ENCODE measurements at regions not wholly inside any gene's neighbourhood (a gene's known extent, or its start where the extent isn't known, plus 50 kb on each side); places are given as distances from the start of the nearest gene placed in this dataset.

DNA sequence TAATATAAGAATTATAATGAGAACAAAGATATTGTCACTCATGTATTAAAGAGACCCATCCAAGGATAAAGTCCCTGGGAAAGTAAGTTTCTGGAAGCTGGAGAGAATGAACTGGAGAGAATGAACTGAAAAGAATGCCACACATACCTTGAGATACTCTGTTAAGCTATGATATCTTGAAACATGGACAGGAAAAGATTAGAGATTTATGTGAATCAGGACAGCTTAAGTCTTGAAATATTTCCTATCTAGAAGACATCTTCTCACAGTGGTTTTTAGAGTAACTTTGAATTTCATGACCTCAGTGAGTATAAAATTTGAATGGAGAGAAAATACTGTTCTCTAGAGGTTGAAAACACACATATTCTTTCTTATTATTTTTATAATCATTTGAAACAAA is 201.3 kb upstream of the HMCN1 start:
- Histone ChIP-seq H2BK120ac (ENCODE audit: low read depth, low read length, poor library complexity, severe bottlenecking) (no peak overlapping the region), H3K79me2 (ENCODE audit: insufficient read depth, low read length) (no peaks in the 10 kb centered on the region), H3K27ac (ENCODE audit: insufficient read length, low read depth, low read length) (no peak overlapping the region), H4K8ac (replicated peaks; ENCODE audit: insufficient read length, low read depth, low read length) (no peak overlapping the region), H2AFZ (ENCODE audit: low read length) (no peak overlapping the region), H4K91ac (ENCODE audit: insufficient read length, low read depth, low read length) (no peak overlapping the region), H4K5ac (ENCODE audit: insufficient read length, low read depth, low read length) (no peak overlapping the region), H3K27me3 (ENCODE audit: insufficient read depth, low read length) (no peaks in the 10 kb centered on the region), H2BK12ac (ENCODE audit: insufficient read length, low read depth, low read length) (no peak overlapping the region), H3K9ac (ENCODE audit: extremely low read depth, insufficient read length, low read length) (no peak overlapping the region), H3K56ac (ENCODE audit: insufficient read length, low read depth, low read length) (no peak overlapping the region), H3K4ac (ENCODE audit: low read depth, low read length) (no peak overlapping the region), H3K4me2 (ENCODE audit: insufficient read depth, insufficient read length, low read length) (no peak overlapping the region), H4K20me1 (ENCODE audit: control insufficient read depth, insufficient read depth, insufficient read length) (no peaks in the 10 kb centered on the region), H3K23me2 (ENCODE audit: insufficient read length, low read depth, low read length, poor library complexity, severe bottlenecking) (no peaks in the 10 kb centered on the region), H2BK15ac (ENCODE audit: low read depth, low read length) (no peak overlapping the region), H3T11ph (ENCODE audit: low read length) (no peak overlapping the region), H2BK5ac (ENCODE audit: insufficient read length, low read length) (no peak overlapping the region), H3K23ac (ENCODE audit: insufficient read length, low read depth, low read length) (no peak overlapping the region), H3K9me3 (ENCODE audit: control insufficient read depth, low read depth, low read length) (no peaks in the 10 kb centered on the region), H3K4me1 (ENCODE audit: insufficient read depth, low read length) (peaks cover 17% of the 10 kb centered on the region), H3K79me1 (ENCODE audit: insufficient read depth, low read depth, low read length, poor library complexity, severe bottlenecking) (no peaks in the 10 kb centered on the region), H3K18ac (ENCODE audit: insufficient read length, low read depth, low read length) (no peak overlapping the region), H2AK5ac (ENCODE audit: insufficient read length, low read length) (no peak overlapping the region), H2BK20ac (ENCODE audit: low read depth, low read length, poor library complexity, severe bottlenecking) (no peak overlapping the region), H3K14ac (ENCODE audit: insufficient read depth, low read length) (no peak overlapping the region)
- Mint-ChIP-seq H3K4me3 (no peak overlapping the region), H3K27me3 (ENCODE audit: low read depth) (peaks cover 11% of the 10 kb centered on the region), H3K4me1 (peaks cover 25 to 27% of the 10 kb centered on the region in 2 experiments), H3K27ac (no peak overlapping the region), H3K9me3 (peaks cover 0 to 3% of the 10 kb centered on the region in 2 experiments; a peak in 2 of 5 replicates), H3K36me3 (ENCODE audit: insufficient read depth in 1 of 3, low read depth in 3 of 3) (peaks cover 0 to 3% (median 0%) of the 10 kb centered on the region in 3 experiments; a peak in 2 of 7 replicates)
- no peak for DNase-seq
- TF ChIP-seq, protein P1, sequence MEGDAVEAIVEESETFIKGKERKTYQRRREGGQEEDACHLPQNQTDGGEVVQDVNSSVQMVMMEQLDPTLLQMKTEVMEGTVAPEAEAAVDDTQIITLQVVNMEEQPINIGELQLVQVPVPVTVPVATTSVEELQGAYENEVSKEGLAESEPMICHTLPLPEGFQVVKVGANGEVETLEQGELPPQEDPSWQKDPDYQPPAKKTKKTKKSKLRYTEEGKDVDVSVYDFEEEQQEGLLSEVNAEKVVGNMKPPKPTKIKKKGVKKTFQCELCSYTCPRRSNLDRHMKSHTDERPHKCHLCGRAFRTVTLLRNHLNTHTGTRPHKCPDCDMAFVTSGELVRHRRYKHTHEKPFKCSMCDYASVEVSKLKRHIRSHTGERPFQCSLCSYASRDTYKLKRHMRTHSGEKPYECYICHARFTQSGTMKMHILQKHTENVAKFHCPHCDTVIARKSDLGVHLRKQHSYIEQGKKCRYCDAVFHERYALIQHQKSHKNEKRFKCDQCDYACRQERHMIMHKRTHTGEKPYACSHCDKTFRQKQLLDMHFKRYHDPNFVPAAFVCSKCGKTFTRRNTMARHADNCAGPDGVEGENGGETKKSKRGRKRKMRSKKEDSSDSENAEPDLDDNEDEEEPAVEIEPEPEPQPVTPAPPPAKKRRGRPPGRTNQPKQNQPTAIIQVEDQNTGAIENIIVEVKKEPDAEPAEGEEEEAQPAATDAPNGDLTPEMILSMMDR (conservative IDR thresholded peaks at IDR 0.05), result no peak

Measured in H9 (cell line).